ENCODE measurements at regions not wholly inside any gene's neighbourhood (a gene's known extent, or its start where the extent isn't known, plus 50 kb on each side); places are given as distances from the start of the nearest gene placed in this dataset.

GRCh38 chr4:53844133-53844532 is 220.3 kb downstream of the CHIC2 start:
- TF ChIP-seq YY1 (IDR thresholded peaks at IDR 0.05; ENCODE audit: insufficient read depth, insufficient read length) (no peak), ZNF274 (IDR thresholded peaks at IDR 0.05; ENCODE audit: low read depth, low read length) (no peak), SUZ12 (IDR thresholded peaks at IDR 0.05; ENCODE audit: extremely low read depth, insufficient read depth, insufficient read length) (no peak)
